GM19023 (cell line): ENCODE measurements at regions not wholly inside any gene's neighbourhood (a gene's known extent, or its start where the extent isn't known, plus 50 kb on each side); places are given as distances from the start of the nearest gene placed in this dataset.
"Not testable (repeated sequence)": the region's sequence is repeated elsewhere in the genome, so short reads cannot be mapped to it uniquely, and the experiment has no call there.

ENCODE experiments used
- ATAC-seq: cut with Tn5 transposase; IDR thresholded peaks from one replicate; pipeline ENCODE4 v1.9.1; 2021; ENCODE audit warnings: mild to moderate bottlenecking, moderate library complexity; ENCODE audit not compliant: unreplicated experiment

DNA sequence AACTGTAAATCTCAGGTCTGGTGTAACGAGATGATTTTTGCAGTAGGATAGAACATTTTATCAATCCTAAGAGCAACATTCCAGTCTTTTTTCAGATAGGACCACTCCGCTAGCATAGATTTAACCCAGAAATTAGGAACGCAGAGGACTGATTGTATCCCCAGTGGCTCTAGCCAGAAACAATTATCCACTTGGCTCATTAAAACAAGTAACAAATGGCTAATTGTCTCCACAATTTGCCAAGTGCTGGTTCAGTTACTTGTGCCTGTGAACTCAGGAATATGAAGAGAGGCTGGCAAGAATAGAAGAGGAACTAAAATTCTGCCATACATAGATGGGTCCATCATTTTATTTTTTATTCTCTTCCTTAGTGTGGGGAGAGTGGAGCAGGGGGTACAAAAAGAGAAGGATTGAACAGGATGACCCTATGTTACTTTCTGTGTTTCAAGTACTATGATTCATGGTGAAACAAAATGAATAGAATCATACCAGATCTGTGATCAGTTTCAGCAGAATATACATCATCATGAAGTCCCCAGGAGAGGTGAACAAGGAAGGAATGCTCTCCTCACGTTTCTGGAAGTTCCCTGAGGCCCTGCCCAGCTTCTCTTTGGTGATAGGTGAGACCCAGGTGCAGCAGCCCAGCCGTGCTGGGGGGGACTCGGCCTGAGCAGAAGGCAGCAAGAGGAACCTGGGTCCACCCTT lies 121.6 kb downstream of the ARL4C start:
- ATAC-seq = no peak

GRCh38 chr2:234374736-234375135 lies 122.1 kb downstream of the ARL4C start:
- ATAC-seq = no peak

DNA sequence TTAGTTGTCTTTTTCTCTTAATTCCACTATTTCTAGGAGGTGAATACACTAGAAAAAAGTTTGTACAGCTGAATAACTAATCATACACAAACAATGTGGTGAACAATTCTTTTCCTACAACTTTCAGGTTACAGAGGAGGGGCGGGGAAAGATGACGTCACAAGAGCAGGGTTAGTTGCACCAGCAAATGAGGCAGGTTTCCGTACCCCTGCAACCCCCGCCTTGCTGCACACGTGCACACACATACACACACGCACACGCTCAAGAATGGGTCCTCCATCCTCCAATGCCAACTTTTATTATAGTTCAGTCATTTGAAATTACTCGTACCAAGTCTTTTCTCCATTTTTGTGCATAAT lies 122.8 kb downstream of the ARL4C start:
- no peak for ATAC-seq

DNA sequence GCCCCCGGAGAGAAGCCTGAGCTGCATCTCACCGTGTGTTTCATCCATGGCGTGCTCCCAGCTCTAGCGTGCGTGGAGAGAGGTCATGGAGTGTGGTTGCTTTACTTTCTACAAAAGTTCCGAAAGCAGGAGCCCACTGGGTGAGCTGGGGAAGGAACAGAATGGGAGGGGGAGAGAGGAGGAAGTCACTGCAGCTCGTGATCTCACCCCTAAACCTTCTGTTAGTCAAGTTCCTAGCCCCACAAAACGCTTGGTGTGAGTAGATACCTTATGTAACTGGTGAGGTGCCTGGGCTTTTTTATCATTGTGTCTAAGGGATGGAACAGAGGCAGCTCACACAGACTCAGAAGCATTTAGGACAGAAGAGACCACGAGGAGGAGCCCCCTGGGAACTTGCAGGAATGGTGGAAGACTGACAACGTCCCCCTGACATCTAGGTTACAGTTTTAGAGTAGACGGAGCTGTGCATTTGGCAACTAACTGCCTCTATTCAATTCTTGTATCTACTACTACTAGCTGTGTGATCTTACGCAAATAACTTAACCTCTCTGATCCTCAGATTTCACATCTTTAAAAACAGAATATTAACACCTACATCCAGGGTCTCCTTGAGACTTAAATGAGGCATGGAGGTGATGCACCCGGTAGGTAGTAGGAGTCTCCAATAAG lies 123.3 kb downstream of the ARL4C start:
- ATAC-seq = no peak

GRCh38 chr2:234373060-234373459 lies 123.8 kb downstream of the ARL4C start:
- ATAC-seq = no peak

DNA sequence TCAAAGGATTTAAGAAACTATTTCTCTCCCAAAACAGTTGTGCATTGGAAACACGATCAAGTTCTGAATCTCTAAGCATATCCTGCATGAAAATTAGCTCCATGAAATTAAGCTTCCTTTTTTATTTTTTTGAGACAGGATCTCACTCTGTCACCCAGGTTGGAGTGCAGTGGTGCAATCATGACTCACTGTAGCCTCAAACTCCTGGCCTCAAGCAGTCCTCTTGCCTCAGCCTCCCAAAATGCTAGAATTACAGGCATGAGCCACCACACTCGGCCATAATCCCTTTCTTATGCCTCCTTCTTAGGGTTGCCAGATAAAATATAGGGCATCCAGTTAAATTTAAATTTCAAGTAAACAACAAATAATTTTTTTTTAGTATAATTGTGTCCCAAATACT lies 124.4 kb downstream of the ARL4C start:
- ATAC-seq = no peak

GRCh38 chr2:234368861-234369261 lies 128.0 kb downstream of the ARL4C start:
- no peak for ATAC-seq

- ATAC-seq = no peak
Observed at GRCh38 chr2:234366891-234367290, 130.0 kb downstream of the ARL4C start.

DNA sequence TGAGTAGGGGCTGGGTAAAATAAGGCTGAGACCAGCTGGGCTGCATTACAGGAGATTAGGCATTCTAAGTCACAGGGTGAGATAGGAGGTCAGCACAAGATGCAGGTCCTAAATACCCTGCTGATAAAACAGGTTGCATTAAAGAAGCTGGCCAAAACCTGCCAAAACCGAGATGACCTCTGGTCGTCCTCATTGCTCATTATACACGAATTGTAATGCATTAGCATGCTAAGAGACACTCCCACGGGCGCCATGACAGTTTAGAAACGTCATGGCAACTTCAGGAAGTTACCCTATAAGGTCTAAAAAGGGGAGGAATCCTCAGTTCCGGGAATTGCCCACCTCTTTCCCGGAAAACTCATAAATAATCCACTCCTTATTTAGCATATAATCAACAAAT lies 132.2 kb downstream of the ARL4C start:
- no peak for ATAC-seq

DNA sequence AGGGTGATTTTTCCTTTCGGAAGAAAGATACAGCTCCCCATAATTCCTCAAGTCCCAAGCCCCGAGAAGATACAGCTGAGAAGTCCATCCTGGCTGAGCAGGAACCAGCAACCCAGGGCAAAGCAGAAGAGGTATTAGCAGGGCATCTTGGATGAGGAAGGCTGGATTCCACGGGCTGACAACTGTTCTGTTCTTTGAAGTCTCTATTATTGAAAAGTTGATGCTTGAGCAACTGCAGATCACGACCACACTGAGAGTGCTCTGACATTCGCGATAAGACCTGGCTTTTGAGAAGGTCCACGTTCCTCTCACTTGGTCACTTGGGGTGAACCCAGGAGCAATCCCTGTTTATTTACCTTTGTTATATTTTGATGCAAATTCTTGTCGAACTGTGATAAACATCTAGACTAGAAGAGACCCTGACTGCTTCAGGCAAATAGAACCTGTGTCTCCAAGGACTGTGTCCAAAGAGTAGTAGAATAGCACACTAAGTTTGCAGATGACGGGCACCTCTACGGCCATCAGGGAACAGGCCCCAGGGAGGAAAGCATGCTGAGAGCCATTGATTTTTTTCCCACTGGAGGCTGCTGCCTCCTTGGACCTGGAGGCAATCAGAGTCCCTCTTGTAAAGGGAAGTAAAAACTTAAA lies 133.1 kb downstream of the ARL4C start:
- no peak for ATAC-seq

DNA sequence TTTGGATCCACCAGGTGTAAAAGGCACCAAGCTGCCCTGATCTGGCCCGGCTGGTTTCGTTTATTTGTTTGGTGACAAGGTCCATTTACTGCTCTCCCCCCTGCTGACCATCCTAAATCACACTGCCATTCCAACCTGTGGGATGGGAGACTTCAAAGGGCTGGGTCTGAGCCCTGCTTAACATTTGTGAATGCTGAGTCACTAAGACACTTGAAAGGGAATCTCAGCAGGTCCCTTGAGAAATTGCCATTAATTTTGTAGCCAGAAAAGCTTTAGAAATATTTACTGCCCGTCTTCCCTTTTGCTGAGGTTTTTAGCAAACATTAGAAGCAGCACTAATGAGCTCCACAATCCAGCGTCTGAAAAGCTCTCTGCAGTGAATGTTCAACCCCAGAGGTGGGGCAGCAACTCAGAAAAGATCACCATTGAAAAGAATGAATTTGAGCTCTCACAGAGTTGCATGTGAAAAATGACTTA lies 133.8 kb downstream of the ARL4C start:
- no peak for ATAC-seq

- not testable (repeated sequence) for ATAC-seq
Observed at GRCh38 chr2:234360313-234360975, 136.4 kb downstream of the ARL4C start.

DNA sequence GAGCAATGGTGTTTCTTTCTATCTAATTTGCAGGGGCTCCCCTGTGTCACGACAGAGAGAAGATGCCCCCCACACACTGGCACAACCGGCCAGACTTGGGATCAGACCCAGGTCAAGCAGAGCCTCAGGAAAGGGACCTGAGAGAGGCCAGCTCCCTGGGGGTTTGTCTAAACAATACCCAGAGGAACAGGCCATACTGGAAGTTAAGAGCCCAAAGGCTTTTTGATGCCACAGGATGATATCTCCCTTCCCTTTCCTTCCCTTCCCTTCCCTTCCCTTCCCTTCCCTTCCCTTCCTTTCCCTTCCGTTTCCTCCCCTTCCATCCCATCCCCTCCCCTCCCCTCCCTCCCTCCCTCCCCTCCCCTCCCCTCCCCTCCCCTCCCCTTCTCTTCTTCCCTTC lies 139.2 kb downstream of the ARL4C start:
- ATAC-seq = no peak

GRCh38 chr2:234355808-234356365 lies 141.0 kb downstream of the ARL4C start:
- no peak for ATAC-seq

DNA sequence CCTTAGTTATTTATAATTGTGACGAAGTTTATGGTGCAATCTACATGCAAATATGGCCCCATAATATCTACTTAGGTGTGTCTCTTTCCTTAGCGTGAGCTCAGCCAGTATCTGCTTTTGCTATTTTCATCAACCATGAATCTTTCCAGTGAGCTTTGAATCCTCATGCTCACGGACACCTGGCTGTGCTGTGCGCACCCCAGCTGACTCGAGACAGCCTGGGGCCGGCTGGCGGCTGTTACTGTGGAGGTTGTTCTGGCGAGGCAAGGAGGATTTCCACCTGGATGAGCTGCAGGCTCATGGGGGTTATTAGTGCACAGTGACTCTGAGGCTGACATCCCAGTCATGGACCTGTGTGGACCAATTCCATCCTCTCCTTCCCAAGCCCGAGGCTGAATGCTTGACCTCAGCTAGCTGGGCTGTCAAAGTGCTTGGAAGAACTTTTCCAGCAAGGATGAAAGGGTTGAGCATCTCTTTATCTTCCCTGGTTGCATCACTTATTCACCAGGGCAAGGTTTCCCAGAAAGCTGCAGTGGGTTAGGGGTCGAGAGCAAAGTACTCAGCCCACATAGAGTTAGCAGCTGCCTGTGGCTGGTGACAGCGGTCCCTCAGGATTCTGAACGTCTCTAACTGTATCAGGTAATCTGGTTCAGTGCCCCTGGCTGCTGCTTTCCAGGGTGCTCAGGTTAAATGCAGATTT lies 141.7 kb downstream of the ARL4C start:
- ATAC-seq = no peak

DNA sequence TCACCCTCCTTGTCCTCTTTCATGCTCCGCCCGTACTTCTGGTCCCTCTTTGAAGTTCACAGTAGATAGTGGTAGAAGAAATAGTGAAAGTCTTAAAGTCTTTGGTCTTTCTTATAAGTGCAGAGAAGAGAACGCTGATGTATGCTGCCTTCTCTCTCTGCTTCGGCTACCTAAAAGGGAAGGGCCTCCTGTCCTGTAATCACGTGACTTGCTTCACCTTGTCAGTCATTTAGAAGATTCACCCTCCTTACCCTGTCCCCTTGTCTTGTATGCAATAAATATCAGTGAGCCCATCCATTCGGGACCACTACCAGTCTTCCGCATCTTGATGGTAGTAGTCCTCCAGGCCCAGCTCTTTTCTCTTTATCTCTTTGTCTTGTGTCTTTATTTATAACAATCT lies 144.6 kb downstream of the ARL4C start:
- no peak for ATAC-seq

DNA sequence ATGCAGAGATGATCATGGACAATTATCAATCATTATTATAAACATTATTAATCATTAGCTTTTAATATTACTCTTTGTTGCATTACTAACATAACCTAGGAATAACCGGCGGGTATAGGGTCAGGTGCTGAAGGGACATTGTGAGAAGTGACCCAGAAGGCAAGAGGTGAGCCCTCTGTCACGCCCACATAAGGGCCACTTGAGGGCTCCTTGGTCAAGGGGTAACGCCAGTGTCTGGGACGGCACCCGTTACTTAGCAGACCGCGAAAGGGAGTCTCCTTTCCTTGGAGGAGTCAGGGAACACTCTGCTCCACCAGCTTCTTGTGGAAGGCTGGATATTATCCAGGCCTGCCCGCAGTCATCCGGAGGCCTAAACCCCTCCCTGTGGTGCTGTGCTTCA lies 145.0 kb downstream of the ARL4C start:
- not testable (repeated sequence) for ATAC-seq

DNA sequence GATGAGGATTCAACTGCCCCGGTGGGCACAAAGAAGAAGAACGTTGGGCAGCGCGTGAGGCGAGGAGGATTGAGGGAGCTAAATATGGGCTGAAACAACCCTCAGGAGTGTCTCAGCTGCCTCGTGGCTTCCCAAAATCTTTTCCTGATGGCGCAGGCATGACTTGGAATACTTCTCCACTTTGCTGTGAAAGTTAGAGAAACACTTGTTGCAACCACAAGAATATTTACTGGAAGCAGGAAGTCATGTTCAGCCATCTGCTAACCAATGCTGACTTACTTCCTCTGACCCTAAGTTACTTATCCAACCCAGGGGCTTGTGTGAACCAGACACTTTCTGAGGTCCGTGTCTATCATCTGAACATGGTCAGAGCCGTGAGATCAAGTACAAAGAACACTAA lies 148.8 kb downstream of the ARL4C start:
- ATAC-seq = no peak

GRCh38 chr2:234345921-234346320 lies 151.0 kb downstream of the ARL4C start:
- no peak for ATAC-seq

DNA sequence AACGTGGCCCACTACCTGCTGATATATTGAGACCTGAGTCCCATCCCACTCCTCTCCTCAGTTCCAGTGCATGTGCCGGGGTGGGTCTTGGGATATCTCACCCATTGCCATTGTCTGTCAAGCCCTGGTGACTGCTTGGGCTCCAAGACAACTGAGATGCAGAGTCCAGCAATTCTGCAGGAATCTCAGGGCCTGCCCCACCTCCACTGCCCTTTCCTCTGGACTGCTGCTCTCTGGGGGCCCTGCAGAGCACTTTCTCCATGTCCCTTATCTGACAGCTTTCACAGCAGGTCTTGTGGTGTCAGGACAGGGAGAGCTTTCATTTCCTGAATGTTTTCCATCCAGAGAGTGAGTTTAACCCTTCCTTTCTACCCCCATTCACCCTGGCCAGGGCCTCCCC lies 152.9 kb downstream of the ARL4C start:
- ATAC-seq = no peak

DNA sequence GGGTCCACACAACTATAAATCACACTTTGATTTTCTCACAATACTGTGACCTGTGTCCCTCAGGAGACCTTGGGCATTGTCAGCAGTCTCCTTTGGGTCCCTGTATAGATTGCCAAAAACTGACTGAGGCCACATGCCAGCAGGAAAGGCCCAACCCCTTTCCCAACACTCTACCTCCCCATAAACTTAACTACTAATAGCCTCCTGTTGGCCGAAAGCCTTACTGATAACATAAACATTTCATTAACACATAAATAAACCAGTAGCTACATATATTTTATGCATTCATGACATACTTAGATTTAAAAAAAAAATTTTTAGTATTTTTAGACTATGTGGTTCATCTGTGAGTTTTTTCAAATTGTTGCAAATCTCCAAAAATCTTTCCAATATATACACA lies 153.5 kb downstream of the ARL4C start:
- ATAC-seq = no peak
